ENCODE measurements at regions not wholly inside any gene's neighbourhood (a gene's known extent, or its start where the extent isn't known, plus 50 kb on each side); places are given as distances from the start of the nearest gene placed in this dataset.

DNA sequence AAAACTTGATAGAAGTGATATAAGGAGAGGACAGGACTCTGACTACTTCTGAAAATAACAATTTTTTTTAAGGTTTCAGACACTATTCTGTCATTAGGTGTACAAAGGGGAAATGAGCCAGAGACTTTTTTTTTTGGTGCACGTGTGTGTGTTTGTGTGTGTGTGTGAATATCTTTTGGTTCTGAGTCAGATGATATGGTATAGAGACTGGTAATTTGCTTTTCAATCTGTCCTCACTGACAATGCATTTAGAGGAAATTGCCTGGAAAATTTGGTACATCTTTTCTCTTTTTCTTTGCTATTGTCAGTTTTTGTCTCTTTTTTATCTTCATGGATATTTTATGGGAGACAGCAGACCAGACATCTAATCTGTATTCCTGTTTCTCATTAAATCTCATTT is 59.3 kb downstream of the DDIT4L start:
- DNase-seq (ENCODE audit: low read depth in 3 of 3) = no peak

GRCh38 chr4:100130491-100130890 is 59.8 kb downstream of the DDIT4L start:
- DNase-seq (ENCODE audit: low read depth in 3 of 3) = no peak

- no peak for DNase-seq (ENCODE audit: low read depth in 3 of 3)
Measured at GRCh38 chr4:100129774-100130173, 60.5 kb downstream of the DDIT4L start.

DNA sequence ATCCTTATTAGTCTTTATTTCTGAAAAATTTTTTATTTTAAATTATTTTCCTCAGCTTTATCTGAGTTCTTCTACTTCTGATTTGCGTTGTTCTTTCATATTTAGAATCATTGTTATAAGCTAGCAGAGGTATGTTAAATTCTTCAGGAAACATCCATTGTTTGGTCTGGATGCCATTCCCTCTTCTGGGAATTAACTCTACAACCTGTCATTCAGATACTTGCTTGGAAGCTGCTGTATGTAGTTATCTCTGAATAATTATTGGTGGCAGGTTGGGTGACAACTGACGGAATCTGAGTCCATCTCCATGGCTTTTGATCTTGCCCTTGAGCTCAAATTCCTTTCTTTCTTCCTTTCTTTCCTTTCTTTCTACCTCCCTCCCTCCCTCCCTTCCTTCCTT is 61.9 kb downstream of the DDIT4L start:
- DNase-seq (ENCODE audit: low read depth in 3 of 3) = no peak

DNA sequence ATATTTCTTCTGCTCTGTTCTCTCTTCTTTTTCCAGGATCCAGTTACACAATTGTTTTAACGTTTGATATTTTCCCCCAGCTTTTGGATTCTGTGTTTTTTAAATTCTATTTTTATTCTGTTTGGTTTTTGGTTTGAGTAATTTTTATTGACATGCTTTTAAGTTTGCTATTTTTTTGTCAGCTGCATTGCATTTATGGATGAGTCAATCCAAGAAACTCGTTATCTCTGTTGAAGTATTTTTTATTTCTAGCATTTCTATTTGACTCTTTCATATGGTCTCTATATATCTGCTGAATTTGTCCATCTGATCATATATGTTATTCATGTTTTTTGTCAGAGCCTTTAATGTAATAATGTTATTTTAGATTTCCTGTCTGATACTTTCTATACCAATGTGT is 65.6 kb downstream of the DDIT4L start:
- no peak for DNase-seq (ENCODE audit: low read depth in 3 of 3)

DNA sequence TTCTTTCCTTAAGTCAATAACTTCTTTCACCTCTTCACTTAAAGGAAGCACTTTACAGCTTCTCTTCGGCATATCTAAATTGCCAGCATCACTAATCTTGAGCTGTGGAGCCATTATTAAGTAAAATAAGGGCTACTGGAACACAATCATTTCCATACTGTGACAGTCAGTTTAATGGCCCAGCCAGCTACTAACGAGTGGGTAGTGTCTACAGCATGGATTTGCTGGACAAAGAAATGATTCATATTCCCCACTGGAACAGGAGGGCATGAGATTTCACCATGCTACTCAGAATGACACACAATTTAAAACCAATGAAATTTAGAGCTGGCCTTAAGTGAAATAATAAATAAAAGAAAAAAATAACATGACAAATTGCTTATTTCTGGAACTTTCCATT is 72.1 kb downstream of the DDIT4L start:
- DNase-seq (ENCODE audit: low read depth in 3 of 3) = no peak

DNA sequence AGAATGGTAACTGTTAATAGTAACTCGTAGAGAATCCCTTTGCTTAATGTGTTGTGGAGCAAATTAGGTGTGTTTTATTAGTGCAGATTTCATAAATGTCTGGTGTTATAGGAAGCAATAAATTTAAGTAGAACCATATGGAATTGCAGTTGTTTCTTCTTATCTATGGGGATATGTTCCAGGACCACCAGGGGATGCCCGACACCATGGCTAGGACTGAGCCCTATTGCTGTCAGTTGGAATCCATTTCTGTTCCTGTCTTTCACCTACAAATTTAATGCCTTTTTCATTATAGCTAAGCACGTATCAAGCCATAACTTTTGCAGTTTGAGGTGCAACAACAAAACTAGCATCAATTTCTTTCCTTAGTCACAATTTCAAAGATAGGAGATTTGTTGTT is 72.5 kb downstream of the DDIT4L start:
- no peak for DNase-seq (ENCODE audit: low read depth in 3 of 3)

- DNase-seq (ENCODE audit: low read depth in 3 of 3) = no peak
Measured at GRCh38 chr4:100114909-100115308, 75.4 kb downstream of the DDIT4L start.

DNA sequence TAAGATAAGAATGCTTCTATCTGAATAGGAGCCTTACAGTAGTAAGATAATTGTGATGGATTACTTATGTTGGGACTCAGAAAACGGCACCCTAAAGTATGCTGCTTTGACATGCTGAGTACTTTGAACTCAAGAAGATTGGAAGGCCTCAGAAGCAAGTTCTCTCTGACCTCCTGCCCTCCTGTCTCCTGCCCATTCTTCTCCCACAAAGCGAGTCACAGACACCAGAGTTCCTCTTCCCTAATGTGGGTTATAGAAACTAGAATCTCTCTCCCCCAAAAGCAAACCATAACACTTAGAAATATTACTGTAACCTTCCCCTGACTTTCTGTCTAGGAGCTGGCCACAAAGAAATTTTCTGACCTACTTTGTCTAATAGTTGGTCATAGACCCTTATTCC is 76.5 kb downstream of the DDIT4L start:
- DNase-seq (ENCODE audit: low read depth in 3 of 3) = no peak

DNA sequence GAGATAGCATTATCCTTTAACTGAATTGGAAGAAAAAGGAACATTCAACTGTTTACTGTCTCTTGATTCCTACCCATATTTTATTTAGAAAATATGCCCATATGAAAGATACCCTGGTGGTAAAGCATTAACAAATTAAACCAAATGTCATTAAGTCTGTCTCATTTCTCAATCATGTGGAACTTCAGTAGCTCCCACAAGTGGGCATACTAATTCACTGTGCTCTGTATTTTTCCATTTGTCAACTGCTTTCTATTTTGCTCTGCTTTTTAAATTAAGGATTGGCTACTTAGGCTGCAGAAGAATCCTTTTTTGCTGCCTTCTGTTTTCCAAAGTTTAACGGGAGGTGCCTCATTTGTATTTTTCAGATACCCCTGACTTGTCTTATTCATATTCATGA is 77.2 kb downstream of the DDIT4L start:
- no peak for DNase-seq (ENCODE audit: low read depth in 3 of 3)

DNA sequence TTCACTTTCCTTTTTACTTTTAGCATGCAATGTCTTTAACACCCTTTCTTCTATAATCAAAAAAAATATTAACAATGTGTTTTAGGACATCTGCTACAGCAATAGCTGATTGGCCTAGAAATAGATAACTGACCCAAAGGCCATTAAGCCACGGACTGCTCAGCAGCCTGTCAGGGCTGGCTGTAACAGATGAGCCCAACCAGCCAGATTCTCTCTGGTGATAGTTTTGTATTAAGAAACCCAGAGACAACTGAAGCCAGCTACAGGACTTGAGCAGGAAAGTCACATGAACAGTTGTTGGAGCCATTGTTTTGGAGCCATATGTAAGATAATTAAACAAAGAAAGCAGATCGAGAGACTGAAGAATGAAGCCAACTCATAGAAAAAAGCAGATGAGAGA is 80.3 kb downstream of the DDIT4L start:
- DNase-seq (ENCODE audit: low read depth in 3 of 3) = no peak

- no peak for DNase-seq (ENCODE audit: low read depth in 3 of 3)
Measured at GRCh38 chr4:100108869-100109268, 81.4 kb downstream of the DDIT4L start.

- DNase-seq (ENCODE audit: low read depth in 3 of 3) = no peak
Measured at GRCh38 chr4:100106982-100107381, 83.3 kb downstream of the DDIT4L start.

GRCh38 chr4:100103671-100104070 is 86.6 kb downstream of the DDIT4L start:
- no peak for DNase-seq (ENCODE audit: low read depth in 3 of 3)

GRCh38 chr4:100100985-100101384 is 89.3 kb downstream of the DDIT4L start:
- DNase-seq (ENCODE audit: low read depth in 3 of 3) = no peak

GRCh38 chr4:100099746-100100145 is 90.5 kb downstream of the DDIT4L start:
- no peak for DNase-seq (ENCODE audit: low read depth in 3 of 3)

DNA sequence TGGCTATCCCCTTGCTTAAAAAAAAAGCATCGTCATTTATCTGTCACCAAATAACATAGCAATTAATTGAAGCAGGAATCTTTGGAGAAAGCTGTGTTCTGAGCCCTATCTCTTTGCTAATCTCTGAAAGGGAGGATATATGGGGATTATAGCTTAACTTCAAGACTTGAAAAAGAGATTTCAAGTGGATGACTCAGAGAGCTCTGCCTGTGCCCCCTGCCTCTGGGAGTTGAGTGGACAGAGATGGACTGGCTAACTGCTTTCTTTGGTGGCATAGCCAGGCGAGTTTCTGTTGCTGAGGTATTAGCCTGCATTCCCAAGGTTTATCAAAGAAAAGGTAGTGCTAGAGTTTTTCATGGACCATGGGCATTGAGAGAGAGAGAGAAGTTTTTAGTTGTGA is 91.6 kb downstream of the DDIT4L start:
- DNase-seq (ENCODE audit: low read depth in 3 of 3) = no peak

DNA sequence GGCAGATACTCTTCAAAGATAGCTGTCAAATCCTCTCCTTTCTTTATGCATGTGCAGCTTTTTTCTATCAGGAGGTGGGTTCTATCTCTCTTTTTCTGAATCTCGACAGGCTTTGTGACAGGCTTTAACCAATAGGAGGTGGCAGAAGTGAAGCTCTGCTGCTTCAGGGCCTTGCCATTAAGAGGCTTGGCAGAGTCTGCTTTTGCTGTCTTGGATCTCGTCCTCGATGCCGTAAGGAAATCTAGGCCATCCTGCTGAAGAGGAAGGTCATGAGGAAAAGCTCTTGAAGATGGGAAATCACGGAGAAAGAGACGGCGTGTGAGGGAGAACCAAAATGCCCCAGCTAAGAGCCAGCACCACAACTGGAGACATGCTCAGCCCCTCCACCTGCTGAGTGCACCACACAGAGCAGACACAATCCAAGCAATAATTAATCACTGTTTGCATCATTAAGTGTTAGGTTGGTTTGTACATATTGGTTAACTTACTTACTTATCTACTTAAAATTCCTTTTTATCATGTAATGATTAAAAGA is 92.2 kb downstream of the DDIT4L start:
- DNase-seq (ENCODE audit: low read depth in 3 of 3) = no peak

GRCh38 chr4:100095729-100096595 is 94.3 kb downstream of the DDIT4L start:
- peak; percentile 17 to 33 (median 23) for DNase-seq (ENCODE audit: low read depth in 3 of 3)

- DNase-seq (ENCODE audit: low read depth in 3 of 3) = peak; percentile 45 to 76 (median 66)
Measured at GRCh38 chr4:100093091-100093866, 97.0 kb downstream of the DDIT4L start.

DNA sequence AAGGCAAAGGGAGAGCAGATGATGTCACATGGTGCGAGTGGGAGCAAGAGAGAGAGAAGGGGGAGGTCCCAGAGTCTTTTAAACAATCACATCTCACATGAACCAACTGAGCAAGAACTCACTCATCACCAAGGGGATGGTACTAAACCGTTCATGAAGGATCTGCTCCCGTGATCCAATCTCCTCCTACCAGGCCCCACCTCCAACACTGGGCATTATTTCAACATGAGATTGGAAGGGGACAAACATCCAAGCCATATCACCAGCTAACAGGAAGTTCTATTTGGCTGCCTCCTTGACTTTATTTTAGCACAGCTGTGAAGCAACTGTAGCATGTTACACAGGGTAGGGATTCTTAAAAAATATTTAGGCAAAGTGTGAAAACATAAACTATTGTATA is 102.5 kb downstream of the DDIT4L start:
- no peak for DNase-seq (ENCODE audit: low read depth in 3 of 3)

GRCh38 chr4:100086766-100087431 is 103.4 kb downstream of the DDIT4L start:
- no peak for DNase-seq (ENCODE audit: low read depth in 3 of 3)
